HG03457 (cell line): ENCODE measurements at regions not wholly inside any gene's neighbourhood (a gene's known extent, or its start where the extent isn't known, plus 50 kb on each side); places are given as distances from the start of the nearest gene placed in this dataset.

Experiments
- ATAC-seq: cut with Tn5 transposase; IDR thresholded peaks from one replicate; pipeline ENCODE4 v1.9.1; 2021; ENCODE audit warnings: moderate number of reproducible peaks; ENCODE audit not compliant: unreplicated experiment

- no peak for ATAC-seq
Observed at GRCh38 chr11:37699644-37700043, 1101.6 kb upstream of the RAG2 start.

GRCh38 chr11:37695283-37695682 lies 1097.2 kb upstream of the RAG2 start:
- ATAC-seq = no peak

- no peak for ATAC-seq
Observed at GRCh38 chr11:37689951-37690350, 1091.9 kb upstream of the RAG2 start.

- ATAC-seq = no peak
Observed at GRCh38 chr11:37688456-37688855, 1090.4 kb upstream of the RAG2 start.

- ATAC-seq = no peak
Observed at GRCh38 chr11:37687130-37687529, 1089.1 kb upstream of the RAG2 start.

GRCh38 chr11:37671321-37671720 lies 1073.3 kb upstream of the RAG2 start:
- ATAC-seq = no peak

GRCh38 chr11:37666960-37667359 lies 1068.9 kb upstream of the RAG2 start:
- no peak for ATAC-seq

- ATAC-seq = no peak
Observed at GRCh38 chr11:37657645-37658044, 1059.6 kb upstream of the RAG2 start.

- ATAC-seq = no peak
Observed at GRCh38 chr11:37647767-37648166, 1049.7 kb upstream of the RAG2 start.

- no peak for ATAC-seq
Observed at GRCh38 chr11:37643968-37644367, 1045.9 kb upstream of the RAG2 start.

GRCh38 chr11:37642296-37642695 lies 1044.3 kb upstream of the RAG2 start:
- ATAC-seq = no peak

GRCh38 chr11:37632748-37633147 lies 1034.7 kb upstream of the RAG2 start:
- ATAC-seq = no peak

GRCh38 chr11:37630866-37631265 lies 1032.8 kb upstream of the RAG2 start:
- ATAC-seq = no peak

GRCh38 chr11:37623778-37624177 lies 1025.7 kb upstream of the RAG2 start:
- ATAC-seq = no peak

- ATAC-seq = no peak
Observed at GRCh38 chr11:37621662-37622061, 1023.6 kb upstream of the RAG2 start.

- ATAC-seq = no peak
Observed at GRCh38 chr11:37616291-37616690, 1018.3 kb upstream of the RAG2 start.

GRCh38 chr11:37613031-37613430 lies 1015.0 kb upstream of the RAG2 start:
- ATAC-seq = no peak

GRCh38 chr11:37612146-37612545 lies 1014.1 kb upstream of the RAG2 start:
- ATAC-seq = no peak

- no peak for ATAC-seq
Observed at GRCh38 chr11:37605229-37605628, 1007.2 kb upstream of the RAG2 start.

GRCh38 chr11:37598381-37598780 lies 1000.3 kb upstream of the RAG2 start:
- no peak for ATAC-seq

GRCh38 chr11:37597776-37598175 lies 999.7 kb upstream of the RAG2 start:
- no peak for ATAC-seq

GRCh38 chr11:37595845-37596244 lies 997.8 kb upstream of the RAG2 start:
- no peak for ATAC-seq

- no peak for ATAC-seq
Observed at GRCh38 chr11:37574361-37574760, 976.3 kb upstream of the RAG2 start.
